ENCODE measurements at regions not wholly inside any gene's neighbourhood (a gene's known extent, or its start where the extent isn't known, plus 50 kb on each side); places are given as distances from the start of the nearest gene placed in this dataset.
A peak's percentile ranks its signal among the peaks of the same experiment; 100 is the strongest.

DNA sequence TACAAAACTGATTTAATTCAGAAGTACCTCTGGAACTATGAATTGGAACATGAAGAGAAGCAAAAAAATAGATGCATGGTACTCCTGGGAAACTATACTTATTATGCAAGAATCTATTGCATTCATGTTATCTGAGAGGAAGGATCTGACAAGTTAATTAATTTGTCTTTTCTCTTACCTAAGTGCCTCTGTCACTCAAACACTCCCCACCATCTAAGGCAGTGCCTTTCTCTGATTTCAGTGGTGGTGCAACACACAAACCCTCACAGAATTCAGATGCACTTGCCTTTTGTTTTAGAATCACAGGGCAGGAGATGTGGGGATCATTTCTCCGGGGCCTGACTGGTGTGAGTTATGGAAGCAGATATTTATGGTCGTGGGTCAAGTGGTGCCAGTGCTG lies 52.5 kb upstream of the C9orf72 start:
- no peak for DNase-seq (ENCODE audit: low read depth in 2 of 3, low spot score in 2 of 3)

DNA sequence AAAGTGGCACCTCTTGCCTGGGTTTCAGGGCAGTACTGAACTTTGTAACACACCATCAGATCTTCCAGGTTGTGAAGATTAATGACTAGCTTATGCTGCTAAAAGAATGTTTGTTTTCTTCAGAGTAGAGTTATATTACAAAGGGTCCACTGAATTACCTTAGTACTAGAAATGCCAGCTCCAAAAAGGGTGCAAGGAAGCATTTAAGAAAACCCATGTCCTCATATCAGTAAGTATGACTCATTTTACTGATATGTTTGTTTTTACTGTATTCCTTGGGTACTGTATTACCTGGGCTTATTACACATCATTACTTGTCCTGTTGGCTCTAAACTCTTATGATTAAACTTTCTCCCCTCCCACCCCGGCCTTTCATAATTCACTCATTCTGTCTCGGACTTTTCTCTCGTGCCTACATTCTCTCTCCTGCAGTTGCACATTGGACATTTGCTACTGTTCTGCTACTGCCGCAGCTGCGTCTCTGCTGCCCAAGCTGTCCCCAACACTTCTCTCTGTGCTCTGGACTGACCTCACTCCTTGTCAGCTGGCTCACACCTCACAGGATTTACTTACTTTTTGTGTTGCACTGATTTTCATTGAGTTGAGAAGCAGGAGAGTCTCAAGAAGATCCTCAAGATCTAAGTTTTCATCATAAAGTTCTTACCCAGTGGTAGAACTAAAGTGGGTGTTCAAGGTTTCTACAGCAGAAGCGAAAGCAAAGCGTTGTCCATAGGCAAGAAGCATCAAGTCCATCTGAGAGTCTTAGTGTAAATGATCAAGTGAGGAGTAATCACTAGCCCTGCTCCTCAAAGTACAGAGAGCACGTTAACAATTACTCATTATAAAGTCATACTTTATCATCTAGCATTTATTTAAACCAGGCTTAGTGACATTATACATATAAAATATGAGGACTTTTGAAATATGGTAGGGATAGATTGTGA lies 53.2 kb upstream of the C9orf72 start:
- DNase-seq (ENCODE audit: low read depth in 2 of 3, low spot score in 2 of 3), result no peak

DNA sequence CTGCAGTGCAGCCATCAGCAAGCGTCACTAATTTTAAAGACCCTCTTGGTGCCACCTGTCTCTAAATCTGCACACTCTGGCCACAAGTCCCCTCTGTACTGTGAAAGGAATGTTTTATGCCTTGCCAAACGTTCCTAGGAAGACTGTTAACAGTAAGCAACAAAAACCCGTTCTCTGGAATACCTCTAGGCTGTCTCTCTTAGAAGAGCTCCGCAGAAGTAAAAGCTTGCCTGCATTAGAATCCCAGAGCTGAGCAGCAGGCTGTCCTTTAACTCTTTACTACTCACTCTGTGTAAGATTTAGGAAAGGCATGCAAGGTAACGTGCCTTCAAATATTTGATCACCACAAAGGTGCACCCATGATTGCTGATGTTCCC lies 53.9 kb upstream of the C9orf72 start:
- DNase-seq (ENCODE audit: low read depth in 2 of 3, low spot score in 2 of 3), result no peak

DNA sequence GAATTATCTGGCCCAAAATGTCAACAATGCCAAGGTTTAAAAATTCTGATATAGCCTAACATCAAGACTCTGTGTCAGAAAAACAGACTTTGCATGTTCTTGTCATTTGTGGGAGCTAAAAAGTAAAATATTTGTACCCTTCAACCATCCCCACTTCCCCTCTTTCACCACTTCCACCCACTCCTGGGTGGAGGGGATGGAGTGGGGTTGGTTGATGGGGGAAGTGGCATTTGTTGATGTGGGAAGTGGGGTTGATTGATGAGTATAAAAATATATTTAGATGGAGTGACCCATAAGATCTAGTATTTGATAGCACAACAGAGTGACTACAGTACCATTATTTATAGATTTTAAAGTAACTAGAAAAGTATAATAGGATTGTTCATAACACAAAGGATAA lies 55.0 kb upstream of the C9orf72 start:
- DNase-seq (ENCODE audit: low read depth in 2 of 3, low spot score in 2 of 3), result no peak

DNA sequence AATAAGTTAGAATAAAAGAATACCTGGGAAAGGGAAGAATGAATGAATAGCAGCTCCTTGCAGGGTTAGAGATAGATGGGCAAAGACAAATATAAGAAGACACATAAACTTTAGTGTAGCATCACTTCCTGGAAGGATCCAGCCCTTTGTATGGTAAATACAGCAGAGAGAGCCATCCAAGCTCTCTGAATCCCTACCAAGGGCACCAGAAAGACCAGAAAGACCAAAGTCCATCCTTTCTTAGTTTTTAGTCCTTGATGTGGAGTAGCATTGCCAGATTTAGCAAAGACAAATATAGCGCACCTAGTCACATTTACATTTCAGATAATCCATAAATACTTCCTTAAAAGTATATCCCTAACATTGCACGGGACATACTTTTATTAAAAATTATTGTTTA lies 56.1 kb upstream of the C9orf72 start:
- no peak for DNase-seq (ENCODE audit: low read depth in 2 of 3, low spot score in 2 of 3)

DNA sequence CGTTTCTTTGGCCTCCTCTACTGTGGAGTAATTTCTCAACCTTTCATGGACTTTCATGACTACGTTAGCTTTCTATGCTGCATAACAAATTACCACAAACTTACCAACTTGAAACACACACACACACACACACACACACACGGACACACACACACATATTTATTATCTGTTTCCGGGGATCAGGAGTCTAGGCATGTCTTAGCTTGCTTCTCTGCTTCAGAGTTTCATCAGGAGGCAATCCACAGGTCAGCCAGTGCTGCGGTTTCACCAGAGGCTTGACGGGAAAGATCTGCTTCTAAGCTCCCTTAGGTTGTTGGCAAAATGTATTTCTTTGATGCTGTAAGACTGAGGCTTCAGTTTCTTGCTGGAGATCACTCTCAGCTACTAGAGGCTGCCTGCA lies 59.0 kb upstream of the C9orf72 start:
- no peak for DNase-seq (ENCODE audit: low read depth in 2 of 3, low spot score in 2 of 3)

DNA sequence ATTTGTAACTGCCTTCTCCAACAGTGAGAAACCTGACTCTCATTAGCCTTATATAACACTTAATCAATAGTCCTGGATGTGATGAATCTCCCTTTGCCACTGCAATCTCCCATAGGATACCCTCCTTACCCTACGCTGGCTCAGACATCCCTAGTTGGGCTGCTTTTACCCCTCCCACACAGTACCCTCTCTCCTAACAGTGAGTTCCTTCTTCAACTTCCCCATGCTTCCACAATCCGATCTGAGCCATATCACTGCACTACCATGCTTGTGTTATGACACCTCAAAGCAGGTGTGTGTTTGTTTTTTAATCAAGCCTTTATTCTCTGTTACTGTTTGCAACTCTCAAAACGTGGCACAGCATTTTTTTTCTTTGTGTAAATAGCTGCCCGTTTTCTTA lies 60.5 kb upstream of the C9orf72 start:
- DNase-seq (ENCODE audit: low read depth in 2 of 3, low spot score in 2 of 3), result no peak

DNA sequence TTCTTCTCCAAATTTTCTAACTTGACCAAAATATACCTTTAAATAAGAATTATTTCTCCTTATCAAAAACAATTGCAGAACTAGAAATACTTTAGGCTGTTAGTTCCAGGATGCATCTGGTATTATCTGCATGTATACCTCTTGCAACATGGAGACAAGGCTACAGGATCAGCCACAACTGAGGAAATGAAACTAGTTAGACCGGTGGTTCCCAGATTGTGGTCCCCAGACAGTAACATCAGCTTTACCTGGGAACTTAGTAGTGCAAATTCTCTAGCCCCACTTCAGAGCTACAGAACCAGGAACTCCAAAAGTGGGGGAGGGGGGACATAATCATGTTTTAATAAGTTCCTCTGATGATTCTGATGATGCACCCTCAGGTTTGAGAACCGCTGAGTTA lies 61.6 kb upstream of the C9orf72 start:
- DNase-seq (ENCODE audit: low read depth in 2 of 3, low spot score in 2 of 3), result peak in 2 of 3 donors; percentile 29 to 77

DNA sequence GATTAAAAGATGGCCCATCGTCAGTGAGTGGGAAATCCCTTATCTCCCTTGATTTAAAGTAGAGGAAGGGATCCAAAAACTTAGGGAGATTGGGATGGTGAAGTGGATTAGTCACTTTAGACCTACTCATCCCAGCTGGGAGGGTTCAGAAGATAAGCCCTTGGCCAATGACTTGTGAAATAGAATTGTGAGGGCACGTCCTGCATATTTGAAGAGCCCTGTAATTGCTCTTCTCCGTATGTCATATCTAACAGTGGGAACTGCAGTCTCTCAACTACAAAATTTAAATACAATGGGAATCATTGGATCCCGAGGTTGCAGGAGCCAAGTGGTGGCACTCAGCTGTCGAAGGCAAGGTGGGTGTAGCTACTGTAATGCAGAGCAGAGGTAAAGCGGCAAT lies 65.4 kb upstream of the C9orf72 start:
- DNase-seq (ENCODE audit: low read depth in 2 of 3, low spot score in 2 of 3), result no peak

DNA sequence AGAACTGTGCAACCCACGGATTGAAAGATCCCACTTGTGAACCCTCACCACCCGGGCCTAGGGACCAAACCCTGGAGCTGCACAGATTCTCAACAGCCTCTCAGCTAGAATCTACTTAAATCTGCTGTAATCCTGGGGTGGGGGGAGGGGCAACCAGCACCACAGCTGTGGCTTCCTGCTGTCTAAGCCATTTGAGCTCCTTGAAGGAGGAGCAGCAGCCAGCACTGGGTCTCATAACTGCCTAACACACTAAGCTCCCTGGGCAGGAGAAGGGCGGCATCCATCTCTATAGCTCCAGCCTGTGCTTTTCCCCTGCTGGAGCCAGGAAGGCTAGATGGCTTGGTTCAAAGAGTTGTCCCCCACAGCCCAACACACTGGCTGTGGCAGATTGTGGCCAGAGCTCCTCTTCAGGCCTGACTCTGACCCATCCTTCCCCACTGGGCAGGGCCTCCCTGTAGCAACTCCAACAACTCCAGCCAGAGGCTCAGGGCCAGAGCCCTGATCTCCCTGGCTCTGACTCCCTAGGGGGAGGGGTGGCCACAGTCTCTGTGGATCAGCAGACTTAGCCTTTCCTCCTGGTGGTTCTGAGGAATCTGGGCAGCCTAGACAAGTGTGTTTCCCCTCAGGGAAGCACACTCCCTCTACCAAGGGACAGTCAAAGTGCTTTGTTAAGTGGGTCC lies 72.0 kb upstream of the C9orf72 start:
- DNase-seq (ENCODE audit: low read depth in 2 of 3, low spot score in 2 of 3), result peak in 1 of 3 donors; percentile 65

DNA sequence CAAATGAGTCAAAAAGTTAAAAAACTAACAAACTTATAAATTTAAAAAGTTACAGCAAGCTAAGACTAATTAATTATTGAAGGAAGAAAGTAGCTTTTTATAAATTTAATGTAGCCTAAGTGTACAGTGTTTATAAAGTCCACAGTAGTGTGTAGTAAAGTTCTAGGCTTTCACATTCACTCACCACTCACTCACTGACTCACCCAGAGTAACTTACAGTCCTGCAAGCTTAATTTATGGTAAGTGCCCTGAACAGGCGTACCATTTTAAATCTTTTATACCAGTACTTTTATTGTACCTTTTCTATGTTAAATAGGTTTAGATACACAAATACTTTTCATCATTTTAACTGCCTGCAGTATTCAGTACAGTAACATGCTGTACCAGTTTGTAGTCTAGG lies 80.0 kb upstream of the C9orf72 start:
- DNase-seq (ENCODE audit: low read depth in 2 of 3, low spot score in 2 of 3), result no peak

DNA sequence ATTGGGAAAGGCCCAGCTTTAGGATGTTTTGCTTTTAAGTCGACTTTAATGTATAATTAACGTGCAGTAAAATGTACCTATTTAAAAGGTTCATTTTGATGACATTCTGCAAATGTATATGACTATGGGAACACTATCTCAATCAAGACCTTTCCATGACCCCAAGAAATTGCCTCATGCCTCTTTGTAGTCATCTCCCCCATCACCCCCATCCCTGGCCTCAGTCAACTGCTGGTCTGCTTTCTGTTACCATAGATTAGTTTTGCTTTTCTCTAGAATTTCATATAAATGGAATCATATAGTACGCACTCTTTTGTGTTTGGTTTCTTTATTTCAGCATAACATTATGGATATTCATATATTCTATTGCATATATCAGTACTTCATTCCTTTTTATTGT lies 80.7 kb upstream of the C9orf72 start:
- DNase-seq (ENCODE audit: low read depth in 2 of 3, low spot score in 2 of 3), result no peak

DNA sequence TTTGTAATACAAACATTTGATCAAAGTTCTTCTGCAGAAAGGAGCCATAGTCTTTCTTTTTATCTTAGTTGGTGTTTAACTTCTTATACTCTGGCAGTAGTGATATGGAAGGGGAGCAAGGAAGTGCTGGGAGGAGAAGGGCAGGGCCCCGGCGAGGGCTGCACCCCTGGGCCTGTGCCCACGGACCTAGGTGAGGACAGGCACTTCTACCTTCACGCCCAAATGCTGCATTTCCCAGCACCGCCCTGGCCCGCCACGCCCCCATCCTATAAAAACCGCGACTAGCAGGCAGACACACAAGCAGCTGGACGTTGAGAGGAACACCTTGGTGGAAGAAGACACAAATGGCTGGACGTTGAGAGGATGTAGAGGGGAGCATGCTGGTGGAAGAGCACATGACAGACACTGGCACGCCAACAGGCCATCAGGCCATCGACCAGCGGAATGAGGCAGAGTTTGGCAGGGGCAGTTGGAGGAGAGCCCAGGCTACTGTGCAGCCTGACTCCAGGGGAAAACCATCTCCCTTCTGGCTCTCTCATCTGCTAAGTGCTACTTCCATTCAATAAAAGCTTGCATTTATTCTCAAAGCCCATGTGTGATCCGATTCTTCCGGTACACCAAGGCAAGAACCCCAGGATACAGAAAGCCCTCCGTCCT lies 81.5 kb upstream of the C9orf72 start:
- no peak for DNase-seq (ENCODE audit: low read depth in 2 of 3, low spot score in 2 of 3)

DNA sequence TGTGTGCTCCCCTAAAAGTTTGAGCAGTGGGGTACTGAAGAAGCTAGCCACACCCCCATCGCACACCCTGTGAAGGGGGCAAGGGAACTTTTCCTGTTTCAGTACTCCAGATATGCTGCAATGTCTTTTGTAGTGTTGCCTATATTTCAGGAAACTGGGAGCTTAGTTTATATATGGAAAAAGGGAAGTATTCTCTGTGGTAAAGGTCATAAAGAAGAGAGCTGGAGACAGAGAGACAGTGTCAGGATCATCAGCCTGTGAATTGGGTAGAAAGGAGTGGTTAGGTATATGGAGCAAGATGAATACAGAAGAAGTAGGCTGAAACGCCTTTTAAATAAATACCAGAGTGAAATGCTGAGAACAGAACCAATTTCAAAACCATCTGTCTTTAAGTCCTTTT lies 82.2 kb upstream of the C9orf72 start:
- DNase-seq (ENCODE audit: low read depth in 2 of 3, low spot score in 2 of 3), result no peak

DNA sequence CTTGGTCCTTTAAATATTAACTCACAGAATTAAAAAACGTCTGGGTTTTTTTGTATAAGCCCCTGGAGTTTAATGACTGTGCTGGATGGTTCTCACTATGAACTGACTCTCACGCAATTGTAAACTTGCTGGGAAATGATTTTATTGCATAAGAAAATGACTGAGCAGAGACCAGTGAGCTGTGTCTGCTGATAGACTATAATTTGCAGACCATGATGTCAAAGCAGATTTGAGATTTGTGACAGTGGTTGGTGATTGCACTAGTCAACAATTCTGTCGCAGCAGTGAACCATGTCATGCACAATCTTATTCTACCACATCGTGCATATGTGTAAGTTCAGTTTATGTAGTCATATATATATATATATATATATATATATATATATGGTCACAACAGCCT lies 85.7 kb upstream of the C9orf72 start:
- no peak for DNase-seq (ENCODE audit: low read depth in 2 of 3, low spot score in 2 of 3)

DNA sequence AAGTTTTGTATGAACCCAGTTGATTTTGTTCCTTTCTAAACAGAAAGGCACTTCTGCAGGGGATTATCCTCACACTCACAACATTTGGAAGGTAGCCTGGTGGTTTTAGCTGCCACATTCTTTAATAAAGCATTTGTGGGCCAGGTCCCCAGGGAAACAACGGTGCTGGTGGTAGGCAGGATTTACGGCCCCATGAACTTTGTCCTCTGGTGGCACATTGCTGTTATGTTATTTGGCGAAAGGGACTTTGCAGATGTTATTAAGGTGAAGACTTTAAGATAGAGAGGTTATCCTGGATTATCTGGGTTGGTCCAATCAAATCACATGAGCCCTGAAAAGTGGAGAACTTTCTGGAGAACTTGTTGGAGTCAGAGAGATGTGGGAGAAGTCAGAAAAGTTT lies 86.3 kb upstream of the C9orf72 start:
- DNase-seq (ENCODE audit: low read depth in 2 of 3, low spot score in 2 of 3), result no peak

DNA sequence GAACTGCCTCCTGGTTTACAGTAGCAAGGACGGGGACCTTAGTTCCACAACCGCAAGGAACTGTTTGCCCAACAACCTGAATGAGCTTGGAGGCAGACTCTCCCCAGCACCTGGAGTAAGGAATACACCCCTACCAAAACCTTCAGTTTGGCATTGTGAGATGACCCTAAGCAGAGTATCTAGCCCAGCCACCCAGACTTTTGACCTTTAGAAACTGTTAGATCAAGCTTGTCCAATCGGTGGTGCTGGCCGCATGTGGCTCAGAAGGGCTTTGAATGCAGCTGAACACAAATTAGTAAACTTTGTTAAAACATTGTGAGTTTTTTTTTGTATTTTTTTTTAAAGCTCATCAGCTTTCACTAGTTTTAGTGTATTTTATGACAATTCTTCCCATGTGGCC lies 86.9 kb upstream of the C9orf72 start:
- DNase-seq (ENCODE audit: low read depth in 2 of 3, low spot score in 2 of 3), result no peak

DNA sequence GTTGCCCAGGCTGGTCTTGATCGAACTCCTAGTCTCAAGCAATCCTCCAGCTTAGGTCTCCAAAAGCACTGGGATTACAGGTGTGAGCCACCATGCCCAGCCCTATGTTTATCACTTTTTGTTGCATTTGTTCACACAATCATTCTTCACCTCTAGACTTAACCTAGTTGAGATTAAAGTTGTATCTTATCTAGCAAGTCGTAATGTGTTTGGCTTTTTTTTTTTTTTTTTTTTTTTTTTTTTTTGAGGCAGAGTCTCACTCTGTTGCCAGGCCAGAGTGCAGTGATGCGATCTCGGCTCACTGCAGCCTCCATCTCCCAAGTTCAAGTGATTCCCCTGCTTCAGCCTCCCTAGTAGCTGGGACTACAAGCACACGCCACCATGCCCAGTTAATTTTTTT lies 90.2 kb upstream of the C9orf72 start:
- DNase-seq (ENCODE audit: low read depth in 2 of 3, low spot score in 2 of 3), result no peak

DNA sequence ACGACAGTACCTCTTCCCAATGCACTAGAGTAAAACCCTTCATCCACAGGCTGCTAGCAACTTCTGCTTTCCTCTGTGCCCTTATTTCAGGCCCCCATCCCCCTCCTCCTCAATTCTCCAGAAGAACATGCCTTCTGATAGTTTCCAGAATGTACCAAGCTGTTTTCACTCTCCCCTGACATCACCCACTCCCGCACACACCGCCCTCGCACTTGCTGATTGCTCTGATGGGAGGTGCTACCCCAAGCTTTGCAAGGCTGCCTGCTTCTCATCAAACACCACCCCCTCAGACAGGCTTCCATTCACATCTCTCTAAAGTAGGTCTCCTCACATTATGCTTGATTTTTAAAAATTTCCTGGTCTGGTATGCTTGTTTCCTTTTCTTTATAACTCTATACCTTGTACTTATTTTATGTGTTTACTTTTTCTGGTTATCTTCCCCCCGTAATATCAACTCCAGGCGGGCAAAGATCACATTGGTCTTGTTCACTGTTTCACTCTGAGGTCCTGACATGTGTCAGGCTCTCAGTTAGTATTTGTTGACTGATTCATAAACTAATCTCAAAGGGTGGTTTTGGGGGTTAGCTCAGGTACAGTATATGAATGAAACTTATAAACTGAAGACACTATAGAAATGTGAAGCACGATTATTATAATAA lies 91.0 kb upstream of the C9orf72 start:
- DNase-seq (ENCODE audit: low read depth in 2 of 3, low spot score in 2 of 3), result no peak

DNA sequence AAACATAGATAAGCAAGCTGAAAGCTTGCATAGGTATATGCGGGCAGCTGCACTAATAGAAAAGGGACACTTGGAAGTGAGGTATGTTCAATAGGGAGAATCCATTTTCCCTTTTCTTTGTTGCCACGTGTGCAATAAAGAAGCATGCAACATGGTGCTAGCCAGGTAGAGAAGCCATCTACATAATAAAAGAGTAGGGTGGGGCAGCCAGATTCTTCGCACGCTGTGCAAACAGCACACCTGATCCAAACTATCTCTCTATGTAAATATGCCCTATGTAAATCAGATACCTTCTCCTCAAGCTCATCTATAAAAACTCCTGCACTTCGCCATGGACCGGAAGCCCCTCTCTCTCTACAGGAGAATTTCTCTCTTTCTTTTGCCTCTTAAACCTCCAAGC lies 91.9 kb upstream of the C9orf72 start:
- no peak for DNase-seq (ENCODE audit: low read depth in 2 of 3, low spot score in 2 of 3)

DNA sequence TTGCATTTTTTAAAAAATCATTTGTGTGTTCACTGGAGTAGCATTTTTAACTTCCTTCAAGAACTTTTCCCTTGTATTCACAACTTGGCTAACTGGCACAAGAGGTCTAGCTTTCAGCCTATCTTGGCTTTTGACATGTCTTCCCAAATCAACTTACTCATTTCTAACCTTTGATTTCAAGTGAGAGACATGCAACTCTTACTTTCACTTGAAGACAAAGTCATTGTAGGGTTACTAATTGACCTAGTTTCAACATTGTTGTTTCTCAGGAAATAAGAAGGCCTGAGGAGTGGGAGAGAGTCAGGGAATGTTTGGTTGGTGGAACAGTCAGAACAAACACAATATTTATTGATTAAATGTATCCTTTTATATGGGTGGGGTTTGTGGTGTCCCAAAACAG lies 95.0 kb upstream of the C9orf72 start:
- DNase-seq (ENCODE audit: low read depth in 2 of 3, low spot score in 2 of 3), result no peak

All from hematopoietic multipotent progenitor cell (in vitro differentiated cells).